Retinal pigment epithelial cell (primary cell): ENCODE measurements at regions not wholly inside any gene's neighbourhood (a gene's known extent, or its start where the extent isn't known, plus 50 kb on each side); places are given as distances from the start of the nearest gene placed in this dataset.
A peak's percentile ranks its signal among the peaks of the same experiment; 100 is the strongest.

Source experiments
- DNase-seq: peaks from one replicate; pipeline ENCODE4 v3.0.0-alpha.2; 2010; ENCODE audit warnings: low read depth
- H3K4me3 ChIP-seq: 2 replicates; pipeline ENCODE4 v1.5.1; 2011; ENCODE audit warnings: mild to moderate bottlenecking, low read length, control low read depth, moderate library complexity
- TF ChIP-seq, protein P1 (sequence below): conservative IDR thresholded peaks from 2 replicates; pipeline ENCODE4 v1.5.1; 2011; ENCODE audit warnings: low read depth, low read length, control low read depth, inconsistent platforms

DNA sequence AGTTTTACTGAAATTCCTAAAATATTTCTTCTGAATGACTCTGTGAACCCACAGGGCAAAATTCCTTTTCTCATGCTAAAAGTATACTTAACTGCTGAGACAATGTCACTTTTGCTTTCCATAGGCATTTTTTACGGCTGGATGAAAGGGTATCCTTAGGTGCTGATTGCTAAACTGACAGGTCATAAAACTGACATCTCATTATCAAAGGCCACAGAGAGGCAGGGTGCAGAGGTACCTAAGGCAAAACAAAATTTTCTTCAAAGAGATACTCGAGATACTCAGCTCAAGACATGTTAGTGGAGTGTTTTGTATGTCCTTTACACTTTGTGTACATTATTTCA lies 62.0 kb upstream of the WDR75 start:
- no peak for DNase-seq
- H3K4me3 ChIP-seq = peak overlapping the region; percentile 2
- TF ChIP-seq, protein P1, sequence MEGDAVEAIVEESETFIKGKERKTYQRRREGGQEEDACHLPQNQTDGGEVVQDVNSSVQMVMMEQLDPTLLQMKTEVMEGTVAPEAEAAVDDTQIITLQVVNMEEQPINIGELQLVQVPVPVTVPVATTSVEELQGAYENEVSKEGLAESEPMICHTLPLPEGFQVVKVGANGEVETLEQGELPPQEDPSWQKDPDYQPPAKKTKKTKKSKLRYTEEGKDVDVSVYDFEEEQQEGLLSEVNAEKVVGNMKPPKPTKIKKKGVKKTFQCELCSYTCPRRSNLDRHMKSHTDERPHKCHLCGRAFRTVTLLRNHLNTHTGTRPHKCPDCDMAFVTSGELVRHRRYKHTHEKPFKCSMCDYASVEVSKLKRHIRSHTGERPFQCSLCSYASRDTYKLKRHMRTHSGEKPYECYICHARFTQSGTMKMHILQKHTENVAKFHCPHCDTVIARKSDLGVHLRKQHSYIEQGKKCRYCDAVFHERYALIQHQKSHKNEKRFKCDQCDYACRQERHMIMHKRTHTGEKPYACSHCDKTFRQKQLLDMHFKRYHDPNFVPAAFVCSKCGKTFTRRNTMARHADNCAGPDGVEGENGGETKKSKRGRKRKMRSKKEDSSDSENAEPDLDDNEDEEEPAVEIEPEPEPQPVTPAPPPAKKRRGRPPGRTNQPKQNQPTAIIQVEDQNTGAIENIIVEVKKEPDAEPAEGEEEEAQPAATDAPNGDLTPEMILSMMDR = no peak

DNA sequence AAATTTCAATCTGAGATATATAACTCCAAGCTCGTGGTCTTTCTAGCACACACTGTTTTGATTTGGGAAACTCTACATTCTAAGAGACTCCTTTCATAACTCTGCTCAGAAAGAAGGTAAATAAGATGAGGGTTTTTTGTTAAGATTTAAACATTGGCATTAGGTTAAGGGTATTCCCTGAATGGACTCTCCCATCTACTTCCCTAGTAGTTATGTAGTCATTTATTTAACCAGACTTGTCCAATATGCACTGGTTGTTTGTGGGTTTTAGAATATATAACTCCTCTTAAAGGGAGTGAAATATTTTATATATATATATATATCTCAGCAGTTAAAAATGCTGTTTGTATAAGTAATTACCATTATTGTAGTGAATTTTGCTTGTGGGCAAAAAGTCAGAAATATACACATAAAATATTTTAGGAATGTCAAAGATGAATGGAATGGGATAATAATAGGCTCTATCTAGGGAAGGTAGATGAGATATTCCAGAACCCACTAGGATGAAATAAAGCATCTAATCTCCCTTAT lies 61.5 kb upstream of the WDR75 start:
- no peak for DNase-seq
- H3K4me3 ChIP-seq = no peak overlapping the region
- TF ChIP-seq, protein P1 = no peak

DNA sequence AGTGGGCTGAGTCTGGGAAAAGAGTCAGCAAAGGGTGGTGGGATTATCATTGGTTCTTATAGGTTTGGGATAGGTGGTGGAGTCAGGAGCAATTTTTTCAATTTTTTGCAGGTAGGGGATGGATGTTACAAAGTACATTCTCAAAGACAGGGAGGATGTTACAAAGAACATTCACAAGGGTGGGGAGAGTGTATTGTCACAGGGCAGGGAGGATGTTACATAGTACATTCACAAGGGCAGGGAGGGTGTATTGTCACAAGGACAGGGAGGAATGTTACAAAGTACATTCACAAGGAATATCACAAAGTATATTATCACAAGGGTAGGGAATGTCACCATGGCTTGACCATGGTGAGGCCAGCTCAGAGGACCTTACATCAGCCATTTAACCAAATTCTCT lies 58.6 kb upstream of the WDR75 start:
- no peak overlapping the region for H3K4me3 ChIP-seq
- TF ChIP-seq, protein P1 = no peak
- no peak for DNase-seq

DNA sequence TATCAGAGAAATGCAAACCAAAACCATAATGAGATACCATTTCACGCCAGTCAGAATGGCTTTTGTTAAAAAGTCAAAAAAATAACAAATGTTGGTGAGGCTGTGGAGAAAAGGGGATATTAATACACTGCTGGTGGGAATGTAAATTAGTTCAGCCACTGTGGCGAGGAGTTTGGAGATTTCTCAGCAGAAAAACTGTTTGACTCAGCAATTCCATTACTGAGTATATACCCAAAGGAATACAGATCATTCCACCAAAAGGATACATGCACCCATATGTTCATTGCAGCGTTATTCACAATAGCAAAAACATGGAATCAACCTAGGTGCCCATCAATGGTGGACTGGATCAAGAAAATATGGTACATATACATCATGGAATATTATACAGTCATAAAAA lies 54.5 kb upstream of the WDR75 start:
- no peak overlapping the region for H3K4me3 ChIP-seq
- TF ChIP-seq, protein P1 = no peak
- no peak for DNase-seq

DNA sequence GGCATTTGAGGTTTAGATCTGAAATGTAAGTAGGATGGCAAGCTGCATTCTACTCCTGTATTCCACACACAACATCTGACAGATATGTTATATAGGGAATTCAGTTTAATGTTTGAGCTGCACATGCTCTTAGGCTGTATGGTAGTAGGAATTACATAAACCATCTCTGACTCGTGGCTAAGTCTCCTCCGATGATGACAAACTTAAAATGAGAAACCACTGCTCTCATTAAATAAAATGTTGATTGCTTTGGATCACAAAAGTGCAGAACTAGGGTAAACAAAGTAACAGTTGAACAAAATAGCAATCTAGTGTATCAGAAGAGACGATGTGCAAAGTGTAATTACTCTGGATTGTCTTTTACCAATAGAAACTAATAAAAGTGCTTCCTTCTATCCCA lies 50.1 kb upstream of the WDR75 start:
- TF ChIP-seq, protein P1 = no peak
- no peak overlapping the region for H3K4me3 ChIP-seq
- no peak for DNase-seq
